Stomach smooth muscle (tissue), 2 donors: ENCODE measurements at regions not wholly inside any gene's neighbourhood (a gene's known extent, or its start where the extent isn't known, plus 50 kb on each side); places are given as distances from the start of the nearest gene placed in this dataset.
"Not testable (repeated sequence)": the region's sequence is repeated elsewhere in the genome, so short reads cannot be mapped to it uniquely, and the experiment has no call there.

ENCODE experiments used
- H3K27ac ChIP-seq: one replicate; pipeline ENCODE4 v1.7.0; 2013; ENCODE audit warnings: mild to moderate bottlenecking, low read length, inconsistent platforms
- H3K27me3 ChIP-seq, 2 donors: one replicate each; pipeline ENCODE4 v1.7.0; 2013; ENCODE audit warnings: low read length in 2 of 2; ENCODE audit not compliant: insufficient read depth in 2 of 2, control insufficient read depth in 1 of 2
- H3K36me3 ChIP-seq, 2 donors: one replicate each; pipeline ENCODE4 v1.7.0; 2013; ENCODE audit warnings: low read length in 2 of 2; ENCODE audit not compliant: control insufficient read depth in 2 of 2, insufficient read depth in 2 of 2
- H3K4me1 ChIP-seq: one replicate; pipeline ENCODE4 v1.7.0; 2013; ENCODE audit warnings: low read length; ENCODE audit not compliant: control insufficient read depth, insufficient read depth
- H3K4me3 ChIP-seq, 2 donors: one replicate each; pipeline ENCODE4 v1.7.0; 2013; ENCODE audit warnings: low read length in 2 of 2
- H3K9ac ChIP-seq, 2 donors: one replicate each; pipeline ENCODE4 v1.7.0; 2013; ENCODE audit warnings: low read length in 2 of 2, mild to moderate bottlenecking in 1 of 2
- H3K9me3 ChIP-seq, 2 donors: one replicate each; pipeline ENCODE4 v1.7.0; 2013; ENCODE audit warnings: low read length in 2 of 2; ENCODE audit not compliant: control insufficient read depth in 2 of 2
- donor health status: healthy.
- donor health status: Pancreatic carcinoma.

DNA sequence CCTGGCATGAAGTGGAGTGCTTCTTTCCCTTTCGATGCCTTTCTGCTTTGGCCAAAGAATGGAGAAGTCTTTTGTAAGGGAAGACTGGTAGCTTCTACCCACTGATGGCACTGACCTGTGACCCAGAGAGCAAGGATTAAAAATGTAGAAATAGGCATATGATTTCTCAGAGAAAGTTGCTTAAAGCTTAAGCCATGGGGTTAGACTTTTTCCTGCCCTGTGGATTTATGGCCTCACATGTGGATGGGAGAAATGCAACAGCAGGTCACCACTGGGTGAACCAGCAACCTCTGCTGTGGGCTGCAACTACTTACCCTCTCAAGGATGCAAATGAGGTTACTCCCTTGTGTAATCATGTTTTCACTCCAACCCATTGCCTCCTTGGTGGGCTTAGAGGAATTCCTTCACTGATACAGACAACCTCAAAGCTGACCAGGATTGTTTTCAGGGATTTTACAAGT lies 86.7 kb upstream of the CDC42EP3 start:
- not testable (repeated sequence) for H3K4me1 ChIP-seq, H3K36me3 ChIP-seq, H3K9me3 ChIP-seq, H3K27ac ChIP-seq, H3K4me3 ChIP-seq, H3K27me3 ChIP-seq, H3K9ac ChIP-seq

DNA sequence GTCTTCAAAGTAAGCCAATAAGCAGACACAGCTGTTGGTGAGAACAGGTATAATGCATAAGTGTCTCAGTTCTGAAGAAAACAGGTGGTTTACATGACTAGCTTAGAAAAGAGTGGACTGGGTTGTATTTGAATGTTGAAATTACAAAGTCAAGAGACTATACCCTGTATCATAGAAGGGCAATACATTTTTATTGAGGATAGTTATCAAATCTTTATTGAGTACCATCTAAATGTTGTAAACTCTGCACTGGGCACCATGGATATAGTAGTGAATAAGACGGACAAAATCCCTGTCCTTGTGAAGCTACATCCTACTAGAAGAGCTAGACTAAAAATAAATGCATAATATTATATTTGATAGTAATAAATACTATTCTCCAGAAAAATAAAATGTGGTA lies 88.5 kb upstream of the CDC42EP3 start:
- H3K9ac ChIP-seq, H3K27ac ChIP-seq, H3K36me3 ChIP-seq: not testable (repeated sequence)

GRCh38 chr2:37760471-37760870 lies 89.0 kb upstream of the CDC42EP3 start:
- H3K27ac ChIP-seq: no peak overlapping the region
- H3K4me3 ChIP-seq: no peak overlapping the region
- H3K27me3 ChIP-seq: no peaks in the 10 kb centered on the region
- no peak overlapping the region for H3K9ac ChIP-seq
- H3K36me3 ChIP-seq: no peaks in the 10 kb centered on the region
- no peaks in the 10 kb centered on the region for H3K4me1 ChIP-seq
- H3K9me3 ChIP-seq: no peaks in the 10 kb centered on the region

More for the DNA sequence above, 88.5 kb upstream of the CDC42EP3 start:
- H3K4me3 ChIP-seq, H3K27me3 ChIP-seq, H3K4me1 ChIP-seq, H3K9me3 ChIP-seq: not testable (repeated sequence)

GRCh38 chr2:37762281-37762680 lies 90.8 kb upstream of the CDC42EP3 start:
- not testable (repeated sequence) for H3K4me3 ChIP-seq, H3K27ac ChIP-seq, H3K36me3 ChIP-seq, H3K27me3 ChIP-seq, H3K9ac ChIP-seq, H3K9me3 ChIP-seq, H3K4me1 ChIP-seq

DNA sequence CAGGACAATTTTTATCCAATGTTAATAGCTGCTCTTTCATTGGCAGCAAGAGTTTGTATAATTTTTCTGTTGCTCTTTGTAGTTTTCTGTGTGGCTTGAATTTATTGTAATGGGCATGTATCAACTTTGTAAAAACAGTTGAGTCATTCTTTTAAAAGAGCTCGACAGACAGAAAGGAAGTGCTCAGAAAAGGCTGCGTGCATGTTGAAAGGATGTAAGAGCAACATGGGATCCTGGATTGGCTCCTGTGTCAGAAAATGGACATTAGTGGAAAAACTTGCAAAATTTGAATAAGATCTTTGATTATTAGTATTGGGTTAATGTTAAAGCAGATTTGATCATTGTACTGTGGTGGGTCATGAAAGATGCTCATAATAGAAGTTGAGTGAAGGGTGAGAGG lies 93.3 kb upstream of the CDC42EP3 start:
- no peak overlapping the region for H3K4me3 ChIP-seq
- H3K4me1 ChIP-seq: peaks cover 10% of the 10 kb centered on the region
- H3K9ac ChIP-seq: no peak overlapping the region
- no peak overlapping the region for H3K27ac ChIP-seq
- H3K27me3 ChIP-seq: no peaks in the 10 kb centered on the region
- no peaks in the 10 kb centered on the region for H3K36me3 ChIP-seq
- no peaks in the 10 kb centered on the region for H3K9me3 ChIP-seq

DNA sequence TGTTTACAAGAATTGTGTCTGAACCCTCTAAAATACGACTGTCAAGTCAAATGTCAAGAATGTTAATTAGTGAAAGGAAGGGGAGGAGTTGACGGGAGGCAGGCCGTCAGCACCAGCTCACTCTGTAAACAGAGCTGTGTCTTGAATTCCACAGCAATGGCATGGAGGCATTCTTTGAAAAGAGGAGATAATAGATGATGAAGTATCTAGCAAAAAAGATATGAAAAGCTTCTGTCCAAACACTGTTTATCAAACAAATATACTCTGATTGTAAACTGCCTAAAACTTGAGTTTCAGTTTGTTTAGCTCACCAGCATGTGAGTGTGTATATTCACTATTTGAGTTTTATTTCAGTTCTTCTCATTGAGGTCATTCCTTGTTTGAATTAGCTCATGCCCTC lies 94.7 kb upstream of the CDC42EP3 start:
- no peaks in the 10 kb centered on the region for H3K27me3 ChIP-seq
- no peak overlapping the region for H3K27ac ChIP-seq
- H3K4me3 ChIP-seq: no peak overlapping the region
- H3K9me3 ChIP-seq: no peaks in the 10 kb centered on the region
- no peaks in the 10 kb centered on the region for H3K36me3 ChIP-seq
- peaks cover 12% of the 10 kb centered on the region for H3K4me1 ChIP-seq
- H3K9ac ChIP-seq: no peak overlapping the region

DNA sequence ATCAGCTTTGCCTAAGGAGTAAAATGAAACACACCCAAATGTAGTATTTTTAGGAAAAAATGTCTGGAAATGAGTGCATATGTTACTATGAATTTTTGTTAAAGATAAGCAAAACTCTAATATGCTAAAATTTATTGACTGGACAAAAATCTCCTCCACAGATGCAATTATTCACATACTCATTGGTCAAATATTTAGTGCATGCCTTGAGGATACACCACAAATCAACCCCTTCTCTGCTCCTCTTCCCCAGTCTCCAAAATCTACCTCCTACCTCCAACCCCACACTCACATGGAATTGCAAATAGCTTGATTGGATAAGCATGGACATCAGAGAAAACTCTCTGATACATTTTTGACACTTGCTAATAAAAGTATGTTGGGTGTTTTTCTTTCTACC lies 95.6 kb upstream of the CDC42EP3 start:
- Histone ChIP-seq H3K9me3 (no peaks in the 10 kb centered on the region), H3K27me3 (no peaks in the 10 kb centered on the region), H3K9ac (no peak overlapping the region), H3K36me3 (no peaks in the 10 kb centered on the region), H3K27ac (no peak overlapping the region), H3K4me1 (peaks cover 17% of the 10 kb centered on the region), H3K4me3 (no peak overlapping the region)

- Histone ChIP-seq H3K4me1 (peaks cover 22% of the 10 kb centered on the region), H3K36me3 (no peaks in the 10 kb centered on the region), H3K27me3 (no peaks in the 10 kb centered on the region), H3K27ac (peak overlapping the region; percentile 46), H3K4me3 (peak overlapping the region in 1 of 2 donors; percentile 22), H3K9me3 (no peaks in the 10 kb centered on the region), H3K9ac (no peak overlapping the region)
These were observed 96.8 kb upstream of the CDC42EP3 start for GRCh38 chr2:37767959-37768925.

DNA sequence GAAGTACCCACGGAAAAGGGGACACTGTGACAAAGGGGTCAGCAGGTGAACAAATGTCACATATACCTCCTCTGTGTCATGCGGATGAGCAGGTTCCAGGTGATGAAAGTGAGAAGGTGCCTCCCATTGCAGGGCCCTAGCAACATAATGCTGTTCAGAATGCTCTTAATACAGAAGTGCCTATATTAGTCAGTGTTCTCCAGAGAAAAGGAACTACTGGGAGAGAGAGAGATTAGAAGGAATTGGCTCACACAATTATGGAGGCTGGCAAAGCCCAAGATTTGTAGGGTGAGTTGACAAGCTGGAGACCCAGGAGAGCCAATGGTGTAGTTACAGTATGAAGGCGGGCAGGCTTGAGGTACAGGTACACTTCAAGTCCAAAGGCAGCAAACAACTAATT lies 98.1 kb upstream of the CDC42EP3 start:
- no peak overlapping the region for H3K4me3 ChIP-seq
- no peaks in the 10 kb centered on the region for H3K9me3 ChIP-seq
- peaks cover 23% of the 10 kb centered on the region for H3K4me1 ChIP-seq
- no peaks in the 10 kb centered on the region for H3K27me3 ChIP-seq
- H3K27ac ChIP-seq: no peak overlapping the region
- no peak overlapping the region for H3K9ac ChIP-seq
- no peaks in the 10 kb centered on the region for H3K36me3 ChIP-seq

- H3K9me3 ChIP-seq: no peaks in the 10 kb centered on the region
- H3K4me1 ChIP-seq: peaks cover 34% of the 10 kb centered on the region
- H3K27me3 ChIP-seq: no peaks in the 10 kb centered on the region
- H3K9ac ChIP-seq: no peak overlapping the region
- no peak overlapping the region for H3K27ac ChIP-seq
- no peaks in the 10 kb centered on the region for H3K36me3 ChIP-seq
- no peak overlapping the region for H3K4me3 ChIP-seq
These were observed 99.4 kb upstream of the CDC42EP3 start for GRCh38 chr2:37770797-37771196.

DNA sequence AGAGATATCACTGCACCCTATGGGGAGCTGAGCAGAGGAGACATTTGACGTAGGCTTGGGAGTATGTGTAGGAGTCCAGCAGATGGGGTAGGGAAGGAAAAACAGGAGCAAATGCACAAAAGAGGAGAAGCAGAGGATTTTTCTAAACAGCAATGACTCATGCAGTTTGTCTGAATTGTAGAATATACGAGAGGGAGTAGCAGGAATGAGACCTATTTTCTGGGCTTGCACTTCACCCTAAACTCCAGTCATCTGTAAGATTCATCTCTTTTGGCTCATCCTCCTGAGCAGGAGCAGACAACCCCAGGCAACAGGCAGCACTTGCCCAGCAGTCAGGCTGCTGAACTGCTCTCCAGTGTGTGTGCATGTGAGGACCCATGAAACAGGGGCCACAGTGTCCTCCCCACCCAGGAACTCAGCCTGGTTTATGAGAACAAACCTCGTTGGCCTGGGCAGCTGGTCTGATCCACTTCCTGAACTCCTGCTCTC lies 100.2 kb upstream of the CDC42EP3 start:
- Histone ChIP-seq H3K27ac (peak overlapping the region; percentile 24), H3K4me1 (peaks cover 42% of the 10 kb centered on the region)

More for the DNA sequence above, 100.2 kb upstream of the CDC42EP3 start:
- Histone ChIP-seq H3K9ac (no peak overlapping the region), H3K36me3 (no peaks in the 10 kb centered on the region), H3K27me3 (no peaks in the 10 kb centered on the region), H3K4me3 (no peak overlapping the region), H3K9me3 (no peaks in the 10 kb centered on the region)
